ENCODE measurements at regions not wholly inside any gene's neighbourhood (a gene's known extent, or its start where the extent isn't known, plus 50 kb on each side); places are given as distances from the start of the nearest gene placed in this dataset.
"Not testable (repeated sequence)": the region's sequence is repeated elsewhere in the genome, so short reads cannot be mapped to it uniquely, and the experiment has no call there.

- DNase-seq: no peak
Measured at GRCh38 chr7:67631476-67631875, 634.8 kb downstream of the TYW1 start.

GRCh38 chr7:67635271-67635670 lies 638.6 kb downstream of the TYW1 start:
- DNase-seq: no peak

- no peak for DNase-seq
Measured at GRCh38 chr7:67636348-67637022, 639.9 kb downstream of the TYW1 start.

GRCh38 chr7:67637023-67637358 lies 640.4 kb downstream of the TYW1 start:
- DNase-seq: no peak

- not testable (repeated sequence) for DNase-seq
Measured at GRCh38 chr7:67642542-67642941, 645.9 kb downstream of the TYW1 start.

GRCh38 chr7:67644151-67644550 lies 647.5 kb downstream of the TYW1 start:
- DNase-seq: no peak

- no peak for DNase-seq
Measured at GRCh38 chr7:67652937-67653336, 656.3 kb downstream of the TYW1 start.

GRCh38 chr7:67653856-67654454 lies 657.3 kb downstream of the TYW1 start:
- DNase-seq: no peak

GRCh38 chr7:67654642-67655041 lies 658.0 kb downstream of the TYW1 start:
- no peak for DNase-seq

GRCh38 chr7:67655168-67655567 lies 658.5 kb downstream of the TYW1 start:
- DNase-seq: no peak

- DNase-seq: no peak
Measured at GRCh38 chr7:67659091-67659490, 662.5 kb downstream of the TYW1 start.

GRCh38 chr7:67662804-67663203 lies 666.2 kb downstream of the TYW1 start:
- no peak for DNase-seq

- no peak for DNase-seq
Measured at GRCh38 chr7:67663644-67664043, 667.0 kb downstream of the TYW1 start.

- DNase-seq: not testable (repeated sequence)
Measured at GRCh38 chr7:67666359-67666758, 669.7 kb downstream of the TYW1 start.

- no peak for DNase-seq
Measured at GRCh38 chr7:67671006-67671548, 674.4 kb downstream of the TYW1 start.

- no peak for DNase-seq
Measured at GRCh38 chr7:67673861-67674260, 677.2 kb downstream of the TYW1 start.

GRCh38 chr7:67674862-67675261 lies 678.2 kb downstream of the TYW1 start:
- not testable (repeated sequence) for DNase-seq

- DNase-seq: no peak
Measured at GRCh38 chr7:67675971-67676370, 679.3 kb downstream of the TYW1 start.

- DNase-seq: no peak
Measured at GRCh38 chr7:67678419-67678818, 681.8 kb downstream of the TYW1 start.

GRCh38 chr7:67683628-67684027 lies 687.0 kb downstream of the TYW1 start:
- DNase-seq: no peak

GRCh38 chr7:67690700-67691099 lies 694.1 kb downstream of the TYW1 start:
- no peak for DNase-seq

- DNase-seq: no peak
Measured at GRCh38 chr7:67692425-67692824, 695.8 kb downstream of the TYW1 start.

- DNase-seq: no peak
Measured at GRCh38 chr7:67696124-67696523, 699.5 kb downstream of the TYW1 start.

- no peak for DNase-seq
Measured at GRCh38 chr7:67696878-67697277, 700.2 kb downstream of the TYW1 start.

GRCh38 chr7:67698354-67698753 lies 701.7 kb downstream of the TYW1 start:
- DNase-seq: no peak

Measured in effector CD4-positive, alpha-beta T cell (primary cell).